ENCODE measurements at regions not wholly inside any gene's neighbourhood (a gene's known extent, or its start where the extent isn't known, plus 50 kb on each side); places are given as distances from the start of the nearest gene placed in this dataset.
A peak's percentile ranks its signal among the peaks of the same experiment; 100 is the strongest.

- no peak for DNase-seq
- Histone ChIP-seq H3K4me3 (no peak overlapping the region), H3K36me3 (no peaks in the 10 kb centered on the region), H3K27ac (no peak overlapping the region), H3K4me1 (peaks cover 0 to 23% (median 4%) of the 10 kb centered on the region in 4 donors), H3K27me3 (no peaks in the 10 kb centered on the region), H3K9me3 (no peaks in the 10 kb centered on the region)
- TF ChIP-seq POLR2A (IDR thresholded peaks at IDR 0.05): no peak
Measured at GRCh38 chr14:65308536-65308935, 104.0 kb upstream of the FUT8 start.

GRCh38 chr14:65310568-65310967 is 102.0 kb upstream of the FUT8 start:
- Histone ChIP-seq H3K4me3 (no peak overlapping the region), H3K27ac (no peak overlapping the region), H3K9me3 (no peaks in the 10 kb centered on the region), H3K4me1 (peaks cover 0 to 7% (median 2%) of the 10 kb centered on the region in 4 donors), H3K27me3 (no peaks in the 10 kb centered on the region), H3K36me3 (no peaks in the 10 kb centered on the region)
- TF ChIP-seq CTCF (IDR thresholded peaks at IDR 0.05): no peak
- TF ChIP-seq POLR2A (IDR thresholded peaks at IDR 0.05): no peak
- no peak for DNase-seq

GRCh38 chr14:65312859-65313258 is 99.7 kb upstream of the FUT8 start:
- no peak for DNase-seq
- H3K36me3 ChIP-seq: no peaks in the 10 kb centered on the region

GRCh38 chr14:65318636-65319506 is 93.7 kb upstream of the FUT8 start:
- peak in 1 of 3 donors; percentile 24 for DNase-seq

More at GRCh38 chr14:65312859-65313258, 99.7 kb upstream of the FUT8 start:
- TF ChIP-seq POLR2A (IDR thresholded peaks at IDR 0.05): no peak
- no peak for TF ChIP-seq CTCF (IDR thresholded peaks at IDR 0.05)
- H3K9me3 ChIP-seq: no peaks in the 10 kb centered on the region
- no peaks in the 10 kb centered on the region for H3K27me3 ChIP-seq
- peak overlapping the region in 1 of 4 donors; percentile 38 for H3K27ac ChIP-seq
- H3K4me3 ChIP-seq: no peak overlapping the region
- H3K4me1 ChIP-seq: peaks cover 0 to 7% (median 3%) of the 10 kb centered on the region in 4 donors

GRCh38 chr14:65320661-65321308 is 91.7 kb upstream of the FUT8 start:
- Histone ChIP-seq H3K9me3 (no peaks in the 10 kb centered on the region), H3K27ac (peak overlapping the region in 1 of 4 donors; percentile 21), H3K36me3 (no peaks in the 10 kb centered on the region), H3K27me3 (no peaks in the 10 kb centered on the region), H3K4me1 (peaks cover 0 to 5% (median 0%) of the 10 kb centered on the region in 4 donors), H3K4me3 (no peak overlapping the region)
- TF ChIP-seq CTCF (IDR thresholded peaks at IDR 0.05) (no peak), POLR2A (IDR thresholded peaks at IDR 0.05) (no peak)
- DNase-seq: no peak

More at GRCh38 chr14:65318636-65319506, 93.7 kb upstream of the FUT8 start:
- Histone ChIP-seq H3K4me1 (peaks cover 0 to 8% (median 0%) of the 10 kb centered on the region in 4 donors), H3K4me3 (peak overlapping the region in 2 of 4 donors; percentile 14 to 28), H3K27me3 (no peaks in the 10 kb centered on the region), H3K27ac (peak overlapping the region in 2 of 4 donors; percentile 37 to 75), H3K36me3 (no peaks in the 10 kb centered on the region), H3K9me3 (no peaks in the 10 kb centered on the region)
- no peak for TF ChIP-seq POLR2A (IDR thresholded peaks at IDR 0.05)
- TF ChIP-seq CTCF (IDR thresholded peaks at IDR 0.05): peak in 1 of 6 experiments; percentile 8
